HG02759 (cell line): ENCODE measurements at regions not wholly inside any gene's neighbourhood (a gene's known extent, or its start where the extent isn't known, plus 50 kb on each side); places are given as distances from the start of the nearest gene placed in this dataset.

ENCODE experiments used
- ATAC-seq: cut with Tn5 transposase; IDR thresholded peaks from one replicate; pipeline ENCODE4 v1.9.1; 2021; ENCODE audit warnings: mild to moderate bottlenecking, moderate library complexity; ENCODE audit not compliant: unreplicated experiment

DNA sequence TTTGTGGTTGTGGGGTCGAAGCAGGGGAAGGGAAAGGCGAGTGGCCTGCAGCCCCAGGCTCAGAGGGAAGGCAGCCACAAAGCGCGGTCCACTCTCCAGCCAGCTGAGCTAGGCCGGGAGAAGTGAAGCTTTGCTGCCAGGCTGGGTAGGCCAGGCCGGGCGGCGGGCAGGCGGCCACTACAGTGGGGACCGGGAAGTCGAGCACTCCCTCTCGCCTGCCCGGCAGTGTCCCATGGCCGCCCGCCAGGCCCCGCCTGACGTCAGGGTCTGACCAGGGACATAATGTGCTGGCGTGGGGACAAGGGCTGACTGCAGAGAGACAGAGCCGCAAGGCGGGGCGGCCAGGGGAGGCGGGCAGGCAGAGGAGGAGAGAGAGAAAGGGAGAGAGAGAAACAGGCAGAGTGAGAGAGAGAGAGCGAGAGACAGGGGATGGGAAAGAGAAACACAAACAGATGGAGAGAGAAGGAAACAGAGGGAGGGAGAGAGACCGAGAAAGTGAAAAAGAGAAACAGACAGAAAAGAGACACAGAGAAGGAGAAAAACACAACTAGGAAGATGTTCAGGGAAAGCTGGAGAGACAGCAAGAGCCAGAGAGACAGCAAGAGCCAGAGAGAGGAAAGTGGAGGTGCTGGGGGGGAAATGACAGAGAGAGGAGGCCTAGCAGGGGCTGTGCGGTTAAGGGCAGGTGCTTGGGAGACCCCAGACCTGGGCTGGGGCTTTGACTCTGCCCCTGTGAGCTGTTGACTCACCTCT is 94.5 kb upstream of the PTPN1 start:
- ATAC-seq = no peak

DNA sequence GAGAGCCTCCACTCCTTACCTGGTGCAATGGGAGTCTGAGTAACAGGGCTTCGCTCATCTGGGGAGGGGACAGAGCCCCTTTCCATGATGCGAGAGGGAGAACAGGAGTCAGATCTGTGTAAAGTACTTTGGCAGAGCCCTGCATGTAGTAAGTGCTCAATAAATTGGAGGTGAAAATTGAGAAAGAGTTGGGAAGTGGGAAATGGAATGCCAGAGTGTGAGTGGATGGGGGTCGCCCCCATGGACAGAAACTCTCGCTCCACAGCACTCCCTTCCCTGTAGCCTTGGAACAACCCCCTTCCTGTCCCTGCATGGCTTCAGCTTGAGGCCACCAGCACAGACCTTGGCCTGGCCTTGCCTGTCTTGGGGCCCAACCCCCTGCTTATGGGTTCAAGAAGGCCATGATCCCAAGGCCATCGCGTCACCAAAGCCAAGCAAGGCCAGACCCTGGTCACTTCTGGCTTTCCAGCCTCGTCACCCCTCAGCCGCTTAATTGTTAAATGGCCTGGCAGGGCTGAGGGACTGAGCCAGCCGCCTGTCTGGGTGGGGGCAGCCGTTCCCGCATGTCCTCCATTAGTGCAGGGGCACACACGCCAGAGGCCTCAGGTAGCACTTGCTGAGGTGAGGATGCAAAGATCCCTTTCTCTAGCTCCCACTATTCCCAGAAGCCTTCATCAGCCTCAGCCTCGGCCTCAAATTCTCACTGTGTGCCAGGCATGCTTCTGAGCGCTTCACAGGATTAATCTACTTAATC is 93.7 kb upstream of the PTPN1 start:
- ATAC-seq = no peak

DNA sequence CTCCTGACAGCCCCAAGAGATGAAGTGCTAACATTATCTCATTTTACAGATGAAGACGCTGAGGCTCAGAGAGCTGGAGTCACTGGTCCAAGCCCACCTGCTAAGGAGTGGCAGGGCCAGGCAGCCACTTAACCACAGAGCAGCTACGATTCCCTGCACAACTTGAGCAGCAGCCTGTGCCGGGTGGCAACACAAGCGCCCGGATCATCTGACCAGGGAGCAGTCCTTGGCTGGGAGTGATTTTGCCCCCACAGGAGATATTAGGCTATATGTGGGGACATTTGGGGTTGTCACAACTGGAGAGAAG is 93.2 kb upstream of the PTPN1 start:
- no peak for ATAC-seq

DNA sequence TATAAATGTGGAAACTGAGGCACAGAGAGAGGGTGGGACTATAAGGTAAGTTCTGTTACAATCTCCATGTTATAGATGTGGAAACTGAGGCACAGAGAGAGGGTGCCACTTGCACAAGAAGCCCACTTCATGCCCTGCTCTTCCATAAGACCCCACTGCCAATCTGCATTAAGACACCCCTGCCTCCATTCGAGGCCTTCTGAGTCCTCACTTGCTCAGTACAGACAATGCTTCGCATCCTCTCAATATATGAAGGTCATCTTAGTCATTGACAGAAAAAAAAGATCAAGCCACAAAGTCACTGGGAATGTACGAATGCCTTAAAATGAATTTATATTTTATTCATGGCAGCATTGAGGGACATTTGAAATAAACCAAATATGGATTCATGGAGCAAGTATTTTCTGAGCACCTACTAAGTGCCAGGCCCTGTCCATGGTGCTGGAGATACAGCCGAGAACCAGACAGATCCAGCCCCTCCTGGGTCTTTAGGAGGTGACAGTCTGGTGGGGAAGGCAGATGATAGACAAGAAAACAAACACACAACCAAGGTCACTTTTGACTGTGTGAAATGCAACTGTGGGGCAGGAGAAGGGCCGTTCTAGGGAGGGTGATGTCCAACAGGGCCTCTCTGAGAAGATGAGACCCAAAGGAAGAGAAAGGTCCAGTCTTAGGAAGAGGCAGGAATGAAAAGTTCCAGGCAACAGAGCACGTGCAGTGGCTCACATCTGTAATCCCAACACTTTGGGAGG is 92.5 kb upstream of the PTPN1 start:
- no peak for ATAC-seq

DNA sequence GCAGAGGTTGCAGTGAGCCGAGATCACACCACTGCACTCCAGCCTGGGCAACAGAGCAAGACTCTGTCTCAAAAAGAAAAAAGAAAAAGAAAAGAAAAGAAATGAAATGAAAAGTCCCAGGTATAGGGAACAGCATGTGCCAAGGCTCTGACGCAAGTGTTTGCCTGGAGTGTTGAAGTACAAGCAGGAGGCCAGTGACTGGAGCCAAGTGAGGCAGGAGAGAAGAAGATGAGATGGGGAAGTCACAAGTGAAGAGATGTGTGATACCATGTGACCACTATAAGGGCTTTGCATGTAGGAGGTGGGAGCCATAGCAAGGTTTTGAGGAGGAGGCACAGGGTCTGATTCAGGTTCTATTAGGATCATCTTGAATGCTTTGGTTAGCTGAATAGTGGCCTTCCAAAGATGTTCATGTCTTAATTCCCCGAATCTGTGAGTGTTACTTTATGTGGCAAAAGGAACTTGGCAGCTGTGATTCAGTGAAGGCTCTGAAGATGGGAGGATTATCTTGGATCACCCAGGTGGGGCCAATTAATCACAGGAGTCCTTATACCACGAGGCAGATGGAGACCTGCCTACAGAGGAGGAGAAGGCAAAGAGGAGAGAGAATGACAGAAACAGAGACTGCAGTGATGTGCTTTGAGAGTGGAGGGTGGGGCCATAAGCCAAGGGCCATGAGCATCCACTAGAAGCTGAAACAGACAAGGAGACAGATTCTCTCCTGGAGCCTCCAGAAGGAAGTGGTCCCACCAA is 91.1 kb upstream of the PTPN1 start:
- ATAC-seq = no peak

DNA sequence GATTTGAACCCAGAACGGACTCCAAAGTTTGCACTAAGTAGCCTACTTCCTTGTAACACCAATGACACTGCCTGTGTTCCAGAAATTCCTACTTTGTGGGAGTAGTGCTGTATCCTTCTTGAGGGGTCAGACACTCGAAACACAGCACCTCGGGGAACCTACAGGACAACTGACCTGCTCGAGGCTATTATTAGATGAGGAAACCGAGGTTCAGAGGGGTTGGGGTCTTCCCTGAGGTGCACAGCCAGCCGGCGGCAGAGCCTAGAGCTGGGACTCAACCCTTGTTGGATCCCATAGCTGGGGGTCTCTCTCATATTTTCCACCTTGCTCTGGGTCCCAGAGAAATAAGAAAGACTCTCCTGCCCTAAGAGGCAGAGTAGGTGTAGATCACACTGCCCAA is 89.8 kb upstream of the PTPN1 start:
- no peak for ATAC-seq

DNA sequence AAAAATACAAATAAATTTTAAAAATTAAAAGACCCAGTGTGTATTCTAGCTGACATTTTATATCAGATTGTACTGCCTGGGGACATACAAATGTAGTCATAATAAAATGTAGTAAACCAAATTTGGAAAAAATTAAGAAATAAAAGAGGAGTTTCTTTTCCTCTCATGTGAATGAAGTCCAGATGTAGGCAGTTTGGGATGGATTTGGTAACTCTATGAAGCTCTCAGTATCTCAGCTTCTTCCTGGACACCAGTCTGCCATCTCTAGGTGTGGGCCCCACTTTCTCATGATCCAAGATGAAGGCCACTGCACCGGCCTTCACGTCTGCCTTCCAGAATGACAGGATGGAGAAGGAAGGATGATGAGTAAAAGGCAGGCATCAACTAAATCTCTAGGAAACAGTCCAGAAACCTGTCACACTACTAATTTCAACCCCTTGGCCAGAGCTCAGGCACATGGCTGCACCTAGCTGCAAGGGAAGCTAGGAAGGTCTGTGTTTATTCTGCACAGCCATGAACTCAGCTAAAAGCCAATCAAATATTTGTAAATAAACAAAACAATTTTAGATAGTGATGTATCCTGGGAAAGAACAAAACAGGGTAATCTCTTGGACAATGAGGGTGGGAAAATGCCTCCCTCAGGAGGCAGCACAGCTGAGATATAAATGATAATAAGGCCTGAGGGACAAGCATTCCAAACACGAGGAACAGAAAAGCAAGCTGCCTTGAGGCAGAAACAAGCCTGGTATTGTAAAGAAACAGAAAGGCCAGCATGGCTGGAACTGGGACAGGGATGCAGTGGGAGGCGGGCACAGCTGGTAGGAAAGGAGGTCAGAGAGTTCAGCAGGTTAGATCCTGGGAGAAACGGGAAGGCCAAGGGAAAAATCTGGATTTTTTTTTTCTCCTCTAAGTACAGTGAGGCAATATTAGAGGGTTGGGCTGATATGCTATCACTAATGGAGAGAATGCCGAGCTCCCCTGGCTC is 88.5 kb upstream of the PTPN1 start:
- no peak for ATAC-seq

DNA sequence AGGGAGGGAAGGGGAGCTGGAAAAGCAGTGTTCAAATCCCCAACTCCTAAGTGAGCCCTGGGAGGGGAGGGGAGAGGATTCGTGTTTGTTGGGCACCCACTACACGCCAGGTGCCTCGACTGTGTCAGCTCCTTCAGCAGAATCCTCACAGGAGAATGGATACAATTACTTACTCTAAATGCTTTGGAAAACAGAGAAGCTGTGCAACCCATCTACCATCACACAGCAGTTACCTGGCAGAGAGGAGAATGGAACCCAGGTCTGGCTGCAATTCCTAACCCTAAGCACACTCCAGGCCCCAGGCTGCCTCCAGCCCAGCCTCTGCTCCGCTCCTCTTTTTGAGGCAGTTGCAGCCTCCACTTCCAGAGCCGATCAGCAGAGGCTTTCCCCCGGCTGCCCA is 86.4 kb upstream of the PTPN1 start:
- ATAC-seq = no peak

DNA sequence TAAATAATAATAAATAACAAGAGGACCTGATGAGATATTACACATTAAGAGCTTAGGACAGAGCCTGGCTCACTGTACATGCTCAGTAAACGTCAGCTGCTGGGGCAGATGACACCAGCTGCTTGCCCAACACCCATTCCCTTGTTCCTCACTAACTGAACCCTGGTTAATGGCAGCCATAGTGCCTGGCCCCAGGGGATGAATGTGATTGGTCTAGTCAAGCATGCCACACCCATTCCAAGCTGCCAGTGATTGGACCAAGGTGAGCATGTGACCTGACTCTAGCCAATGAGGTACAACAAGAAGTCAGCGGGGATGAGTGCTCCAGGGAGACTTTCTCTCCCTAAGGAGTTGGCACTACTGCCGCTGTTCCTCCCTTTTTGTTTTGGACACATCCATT is 85.1 kb upstream of the PTPN1 start:
- ATAC-seq = no peak

DNA sequence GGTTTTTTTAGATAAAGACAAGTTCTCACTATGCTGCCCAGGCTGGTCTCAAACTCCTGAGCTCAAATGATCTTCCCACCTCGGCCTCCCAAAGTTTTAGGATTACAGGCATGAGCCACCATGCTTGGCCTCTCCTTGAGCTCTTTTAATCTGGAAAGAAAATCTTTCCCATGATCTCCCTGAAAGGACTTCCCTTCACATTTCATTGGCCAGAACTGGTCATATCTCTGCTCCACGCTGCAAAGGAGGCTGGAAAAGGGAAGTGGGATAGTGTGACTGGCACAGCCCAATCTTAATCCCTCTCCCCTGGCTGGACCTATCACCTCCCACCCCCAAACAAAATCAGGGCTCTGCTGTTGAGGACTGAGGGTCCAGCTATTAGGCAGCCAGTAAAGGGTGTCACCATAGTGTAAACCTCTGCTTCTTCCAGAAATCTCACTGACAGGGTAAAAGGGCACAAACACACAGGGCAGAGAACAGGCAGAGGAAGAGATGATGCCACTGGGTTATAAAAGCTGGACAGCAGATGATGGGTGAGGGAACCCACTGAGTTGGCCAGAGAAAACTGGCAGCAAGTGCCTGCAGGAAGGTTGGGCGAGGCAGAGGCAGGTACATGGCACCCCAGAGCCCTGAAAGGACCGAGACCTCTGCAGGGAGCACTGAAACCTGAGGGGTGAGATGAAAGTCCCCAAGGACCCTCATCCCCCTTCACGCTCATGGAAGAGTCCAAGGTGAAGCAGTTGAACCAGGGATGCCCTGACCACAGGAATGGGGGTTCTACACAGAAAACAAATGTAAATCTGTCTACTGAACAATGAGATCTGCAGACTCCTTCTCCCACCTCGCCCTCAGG is 83.1 kb upstream of the PTPN1 start:
- ATAC-seq = no peak

DNA sequence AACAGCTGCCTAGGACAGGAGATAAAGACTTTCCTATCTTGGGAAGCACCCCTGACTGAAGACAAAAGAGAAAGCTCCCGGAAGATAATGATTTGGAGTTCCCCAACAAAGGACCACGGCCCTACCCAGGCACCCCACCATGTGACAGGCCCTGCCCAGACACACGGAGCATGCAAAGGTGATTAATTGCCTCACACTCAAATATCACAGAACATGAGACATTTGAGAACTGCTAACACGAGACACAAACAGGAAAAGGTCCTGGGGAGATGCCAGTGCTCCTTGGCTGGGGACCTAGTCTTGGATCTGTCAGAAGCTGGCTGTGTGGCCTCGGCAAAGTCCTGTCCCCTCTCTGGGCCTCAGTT is 82.5 kb upstream of the PTPN1 start:
- ATAC-seq = no peak

DNA sequence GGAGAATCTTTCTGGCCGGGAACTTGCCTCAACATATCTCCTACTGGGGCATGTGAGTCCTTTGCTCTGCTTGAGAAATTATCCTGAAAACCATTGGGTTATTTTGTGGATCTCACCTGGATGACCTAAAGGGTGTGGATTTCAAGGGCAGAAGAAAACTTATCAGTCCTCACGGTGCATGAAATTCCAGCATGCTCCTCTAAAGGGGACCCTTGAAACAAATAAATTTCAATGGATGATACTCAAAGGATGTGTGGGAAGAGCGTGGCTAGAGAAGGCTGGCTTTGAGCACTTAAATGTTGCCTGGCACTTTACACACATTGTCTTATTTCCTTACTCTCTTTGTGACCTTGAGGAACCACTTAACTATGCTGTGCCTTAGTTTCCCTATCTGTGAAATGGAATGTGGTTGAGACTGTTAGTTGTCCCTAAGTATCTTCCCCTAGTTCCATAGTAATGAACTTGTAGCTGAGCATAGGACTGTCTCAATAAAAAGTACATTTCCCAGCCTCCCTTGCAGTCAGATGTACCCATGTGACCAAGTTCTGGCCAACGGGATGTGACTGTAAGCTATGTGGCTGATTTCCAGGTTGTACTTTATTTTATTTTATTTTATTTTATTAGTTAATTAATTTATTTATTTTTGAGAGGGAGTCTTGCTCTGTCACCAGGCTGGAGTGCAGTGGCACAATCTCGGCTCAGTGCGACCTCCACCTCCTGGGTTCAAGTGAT is 81.9 kb upstream of the PTPN1 start:
- no peak for ATAC-seq

DNA sequence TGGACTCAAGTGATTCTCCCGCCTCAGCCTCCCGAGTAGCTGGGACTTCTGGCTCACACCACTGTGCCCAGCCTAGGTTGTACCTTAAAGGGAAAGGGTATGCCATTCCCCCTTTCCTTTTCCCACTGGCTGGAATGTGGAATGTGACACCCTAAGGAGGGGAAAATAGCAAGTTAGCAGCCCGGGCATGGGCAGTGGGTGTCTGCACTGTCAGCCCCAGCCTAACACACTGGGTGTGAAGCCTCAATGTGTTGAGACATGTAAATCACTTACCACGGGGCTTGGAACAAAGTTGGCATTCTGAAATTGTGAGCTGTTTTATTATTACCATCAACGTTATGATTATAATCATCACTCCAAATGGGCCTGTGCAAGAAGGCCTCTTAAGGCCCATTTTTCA is 80.8 kb upstream of the PTPN1 start:
- ATAC-seq = no peak

DNA sequence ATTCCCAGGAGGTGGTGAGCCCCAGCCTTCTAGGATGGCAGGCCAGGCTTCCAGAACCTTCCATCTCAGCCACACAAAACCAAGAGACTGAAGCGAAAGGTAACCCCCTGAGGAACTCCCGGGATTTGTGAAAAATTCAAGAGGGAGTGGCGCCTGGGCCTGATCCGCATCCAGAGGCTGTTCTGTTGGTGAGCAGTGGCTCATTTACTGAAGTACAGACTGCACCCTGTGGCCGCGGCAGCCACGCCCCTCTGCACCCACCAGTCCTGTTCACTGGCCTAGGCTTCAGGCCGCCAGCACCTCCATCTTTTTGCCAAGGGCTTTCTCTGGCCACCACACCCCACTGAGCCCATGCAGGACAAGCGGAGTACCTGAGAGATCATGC is 79.1 kb upstream of the PTPN1 start:
- no peak for ATAC-seq

DNA sequence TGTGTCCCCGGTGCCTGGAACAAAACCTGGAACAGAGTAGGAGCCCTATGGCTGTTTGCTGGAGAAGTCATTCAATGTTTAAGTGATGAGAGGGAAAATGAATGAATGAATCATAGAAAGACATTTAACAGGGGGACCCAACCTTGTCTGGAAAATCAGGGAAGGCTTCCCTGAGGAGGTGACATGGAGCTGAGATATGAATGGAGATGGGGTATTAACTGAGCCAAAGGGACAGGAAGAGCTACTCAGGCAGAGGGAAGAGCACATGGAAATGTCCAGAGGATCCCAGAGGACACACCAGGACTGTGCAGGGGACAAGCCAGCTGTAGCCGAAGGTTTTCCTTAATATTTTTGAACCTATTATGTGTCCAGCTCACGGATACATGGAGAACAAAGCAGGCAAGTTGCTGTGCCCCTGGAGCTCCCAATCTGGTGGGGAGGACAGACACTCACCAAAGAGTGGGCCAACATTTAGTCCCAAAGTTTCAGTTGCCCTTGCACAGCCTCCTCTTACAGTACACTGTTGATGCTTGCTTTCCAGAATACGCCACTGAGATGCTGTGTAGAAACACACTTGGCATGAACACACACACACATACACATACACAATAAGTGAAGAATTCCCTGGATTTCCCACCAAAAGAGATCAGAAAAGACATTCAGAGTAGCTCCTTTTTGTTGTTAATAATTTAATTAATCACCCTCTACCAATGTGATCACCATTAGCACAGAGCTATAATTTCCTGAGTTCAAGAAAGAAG is 77.0 kb upstream of the PTPN1 start:
- no peak for ATAC-seq

DNA sequence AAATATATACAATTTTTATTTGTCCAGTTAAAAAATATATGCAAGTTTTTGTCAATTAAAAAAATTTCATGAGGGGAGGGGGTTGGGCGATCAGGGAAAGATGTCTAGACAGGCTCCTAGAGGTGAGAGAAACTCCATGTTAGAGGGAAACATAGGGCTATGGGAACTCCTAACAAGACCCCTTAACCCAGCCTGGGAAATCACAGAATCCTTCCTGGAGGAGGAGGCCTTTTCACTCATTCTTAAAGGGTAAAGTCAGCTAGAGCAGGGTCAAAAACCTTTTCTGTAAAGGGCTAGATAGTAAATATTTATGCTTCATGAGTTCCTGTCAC is 75.9 kb upstream of the PTPN1 start:
- no peak for ATAC-seq

DNA sequence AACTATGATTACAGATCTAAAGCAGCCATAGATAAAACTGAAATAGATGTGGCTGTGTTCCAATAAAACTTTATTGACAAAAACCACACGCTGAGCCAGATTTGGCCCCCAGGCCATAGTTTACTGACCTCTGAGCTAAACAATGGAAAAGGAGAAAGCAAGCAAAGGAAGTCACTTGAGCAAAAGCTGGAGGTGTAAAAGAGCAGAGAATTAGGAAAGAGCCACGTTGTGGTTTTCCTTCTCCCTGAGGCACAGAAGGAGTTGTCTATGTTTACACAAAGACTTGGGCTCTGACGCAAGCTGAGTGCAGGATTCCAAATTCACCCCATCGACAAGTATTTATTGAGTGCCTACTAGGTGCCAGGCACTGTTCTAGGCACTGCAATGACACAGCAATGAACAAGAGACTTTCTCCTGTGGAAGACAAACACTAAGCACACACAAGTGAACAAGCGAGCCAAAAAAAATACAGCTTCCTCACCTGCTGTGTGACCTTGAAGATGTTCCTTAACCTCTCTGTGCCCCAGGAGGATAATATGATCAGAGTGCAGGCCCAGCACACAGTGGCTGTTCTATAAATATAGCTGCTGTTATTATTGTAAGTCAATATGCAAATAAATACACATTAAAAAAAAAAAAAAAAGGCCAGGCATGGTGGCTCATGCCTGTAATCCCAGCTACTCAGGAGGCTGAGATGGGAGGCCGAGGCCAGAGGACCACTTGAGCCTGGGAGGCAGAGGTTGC is 75.4 kb upstream of the PTPN1 start:
- ATAC-seq = no peak
